Nephron progenitor cell (in vitro differentiated cells): ENCODE measurements at regions not wholly inside any gene's neighbourhood (a gene's known extent, or its start where the extent isn't known, plus 50 kb on each side); places are given as distances from the start of the nearest gene placed in this dataset.
"Not testable (repeated sequence)": the region's sequence is repeated elsewhere in the genome, so short reads cannot be mapped to it uniquely, and the experiment has no call there.

Experiments
- DNase-seq: peaks from one replicate; pipeline ENCODE4 v3.0.0; 2021
- H3K27ac Mint-ChIP-seq: 2 replicates; pipeline ENCODE4 v1.8.0; 2021; ENCODE audit warnings: mild to moderate bottlenecking, moderate library complexity, mixed read lengths
- H3K27me3 Mint-ChIP-seq: 2 replicates; pipeline ENCODE4 v1.8.0; 2021; ENCODE audit warnings: mild to moderate bottlenecking, low read depth, mixed read lengths; ENCODE audit not compliant: poor library complexity
- H3K36me3 Mint-ChIP-seq: 2 replicates; pipeline ENCODE4 v1.8.0; 2021; ENCODE audit warnings: low read depth, mixed read lengths
- H3K4me1 Mint-ChIP-seq: 2 replicates; pipeline ENCODE4 v1.8.0; 2021; ENCODE audit warnings: mixed read lengths
- H3K4me3 Mint-ChIP-seq: 2 replicates; pipeline ENCODE4 v1.8.0; 2021; ENCODE audit warnings: mild to moderate bottlenecking, moderate library complexity, mixed read lengths
- H3K9me3 Mint-ChIP-seq: 2 replicates; pipeline ENCODE4 v1.8.0; 2021; ENCODE audit warnings: mild to moderate bottlenecking, moderate library complexity, mixed read lengths
- CTCF ChIP-seq: fragments of 200-600 bp; sonication (generic); IDR thresholded peaks from 2 replicates; pipeline ENCODE4 v1.5.0; 2021; ENCODE audit warnings: antibody characterized with exemption

GRCh38 chr2:239866350-239866749 is 158.8 kb downstream of the NDUFA10 start:
- H3K27me3 Mint-ChIP-seq = no peaks in the 10 kb centered on the region
- no peak for DNase-seq
- no peaks in the 10 kb centered on the region for H3K9me3 Mint-ChIP-seq
- H3K4me1 Mint-ChIP-seq = no peaks in the 10 kb centered on the region
- no peak overlapping the region for H3K4me3 Mint-ChIP-seq
- no peaks in the 10 kb centered on the region for H3K36me3 Mint-ChIP-seq
- TF ChIP-seq CTCF = no peak
- no peak overlapping the region for H3K27ac Mint-ChIP-seq

- not testable (repeated sequence) for H3K9me3 Mint-ChIP-seq, H3K4me3 Mint-ChIP-seq, H3K4me1 Mint-ChIP-seq, H3K36me3 Mint-ChIP-seq, H3K27me3 Mint-ChIP-seq, DNase-seq, H3K27ac Mint-ChIP-seq
These were observed 159.3 kb downstream of the NDUFA10 start for GRCh38 chr2:239865856-239866255.

- no peaks in the 10 kb centered on the region for H3K4me1 Mint-ChIP-seq
- DNase-seq = no peak
- H3K36me3 Mint-ChIP-seq = no peaks in the 10 kb centered on the region
- no peak for TF ChIP-seq CTCF
- no peak overlapping the region for H3K4me3 Mint-ChIP-seq
- H3K27ac Mint-ChIP-seq = no peak overlapping the region
- peaks cover 8% of the 10 kb centered on the region for H3K27me3 Mint-ChIP-seq
- H3K9me3 Mint-ChIP-seq = no peaks in the 10 kb centered on the region
These were observed 160.0 kb downstream of the NDUFA10 start for GRCh38 chr2:239865059-239865639.

GRCh38 chr2:239864247-239865058 is 160.7 kb downstream of the NDUFA10 start:
- Mint-ChIP-seq H3K36me3 (no peaks in the 10 kb centered on the region), H3K27ac (no peak overlapping the region), H3K27me3 (peaks cover 10% of the 10 kb centered on the region), H3K4me3 (no peak overlapping the region), H3K9me3 (no peaks in the 10 kb centered on the region), H3K4me1 (no peaks in the 10 kb centered on the region)
- no peak for DNase-seq
- no peak for TF ChIP-seq CTCF

GRCh38 chr2:239862613-239863012 is 162.5 kb downstream of the NDUFA10 start:
- TF ChIP-seq CTCF = no peak
- peaks cover 3% of the 10 kb centered on the region for H3K9me3 Mint-ChIP-seq
- no peak overlapping the region for H3K27ac Mint-ChIP-seq
- no peak overlapping the region for H3K4me3 Mint-ChIP-seq
- H3K4me1 Mint-ChIP-seq = peaks cover 5% of the 10 kb centered on the region
- no peaks in the 10 kb centered on the region for H3K36me3 Mint-ChIP-seq
- no peak for DNase-seq
- H3K27me3 Mint-ChIP-seq = peaks cover 14% of the 10 kb centered on the region

GRCh38 chr2:239858179-239858578 is 167.0 kb downstream of the NDUFA10 start:
- DNase-seq = no peak
- peaks cover 24% of the 10 kb centered on the region for H3K27me3 Mint-ChIP-seq
- H3K9me3 Mint-ChIP-seq = peaks cover 8% of the 10 kb centered on the region
- H3K4me3 Mint-ChIP-seq = no peak overlapping the region
- H3K4me1 Mint-ChIP-seq = peaks cover 15% of the 10 kb centered on the region
- H3K36me3 Mint-ChIP-seq = no peaks in the 10 kb centered on the region
- TF ChIP-seq CTCF = no peak
- H3K27ac Mint-ChIP-seq = no peak overlapping the region
